Ascending aorta (tissue), 2 donors: ENCODE measurements at regions not wholly inside any gene's neighbourhood (a gene's known extent, or its start where the extent isn't known, plus 50 kb on each side); places are given as distances from the start of the nearest gene placed in this dataset.

Source experiments
- DNase-seq, 2 donors: peaks; one replicate each; pipeline ENCODE4 v3.0.0-alpha.2; 2019; ENCODE audit warnings: low spot score in 2 of 2
- H3K27ac ChIP-seq, 2 donors: fragments of 200-600 bp; sonication (generic); one replicate each; pipeline ENCODE4 v1.5.1; 2016 to 2017; ENCODE audit warnings: mild to moderate bottlenecking in 1 of 2
- H3K27me3 ChIP-seq: fragments of 200-600 bp; sonication (generic); one replicate; pipeline ENCODE4 v1.5.1; 2017
- H3K36me3 ChIP-seq, 2 donors: fragments of 200-600 bp; sonication (generic); one replicate each; pipeline ENCODE4 v1.5.1; 2016
- H3K4me1 ChIP-seq, 2 donors: fragments of 200-600 bp; sonication (generic); one replicate each; pipeline ENCODE4 v1.5.1; 2016 to 2017; ENCODE audit warnings: mild to moderate bottlenecking in 1 of 2
- H3K4me3 ChIP-seq, 2 donors: fragments of 200-600 bp; sonication (generic); one replicate each; pipeline ENCODE4 v1.5.1; 2016 to 2017; ENCODE audit warnings: mild to moderate bottlenecking in 1 of 2
- H3K9me3 ChIP-seq, 2 donors: fragments of 200-600 bp; sonication (generic); one replicate each; pipeline ENCODE4 v1.5.1; 2016
- CTCF ChIP-seq, 3 experiments: fragments of 200-600 bp in 2 of 3; fragments of 450-650 bp in 1 of 3; sonication (generic) in 2 of 3; IDR thresholded peaks; one replicate each; pipeline ENCODE4 v1.5.1; 2016 to 2019; ENCODE audit warnings: antibody characterized with exemption in 3 of 3, mild to moderate bottlenecking in 1 of 3, moderate library complexity in 1 of 3
- intact Hi-C: fragments of 100-400 bp; cut with DNase I; formaldehyde crosslinking; loops from one replicate; pipeline ENCODE4 v1.15.1; 2023

DNA sequence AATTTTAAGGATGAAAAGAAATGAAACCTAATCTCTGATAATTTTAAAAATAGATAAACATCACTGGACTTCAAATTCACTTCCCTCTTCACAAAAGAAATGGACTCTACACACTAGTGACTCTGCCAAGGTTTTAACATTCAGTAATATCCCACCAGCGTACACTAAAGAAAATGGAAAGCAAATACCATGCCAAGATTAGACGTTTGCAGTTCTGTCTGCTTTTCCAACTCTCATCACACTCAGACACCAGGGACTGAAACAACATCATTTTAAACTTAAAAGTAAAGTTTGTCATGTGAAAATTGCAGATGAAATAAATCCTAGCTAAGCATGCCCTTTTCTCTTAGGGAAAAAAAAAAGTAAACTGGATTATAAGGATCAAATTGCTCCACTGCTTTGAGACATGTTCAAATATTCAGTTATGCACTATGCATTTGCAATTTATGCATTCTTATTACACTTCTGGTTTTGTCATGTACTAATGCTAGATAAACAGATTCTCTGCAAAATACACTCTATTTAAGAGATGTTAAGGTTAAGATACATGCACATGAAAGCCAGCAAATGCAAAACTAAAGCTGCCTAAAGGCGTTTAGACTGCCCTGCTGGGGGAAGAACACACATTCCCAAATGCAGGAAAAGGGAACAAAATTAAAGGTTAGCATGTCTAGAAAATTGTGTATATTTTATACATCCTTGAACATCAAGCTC is 534.4 kb upstream of the EPHA5 start:
- no peak overlapping the region for H3K27ac ChIP-seq
- no peak for DNase-seq
- no peaks in the 10 kb centered on the region for H3K27me3 ChIP-seq
- no peaks in the 10 kb centered on the region for H3K4me1 ChIP-seq
- no peaks in the 10 kb centered on the region for H3K9me3 ChIP-seq
- intact Hi-C loops, result no loop called here
- TF ChIP-seq CTCF (IDR thresholded peaks at IDR 0.05), result no peak
- no peak overlapping the region for H3K4me3 ChIP-seq
- H3K36me3 ChIP-seq, result no peaks in the 10 kb centered on the region

- intact Hi-C loops, result no loop called here
- DNase-seq, result no peak
- Histone ChIP-seq H3K27ac (no peak overlapping the region), H3K4me3 (no peak overlapping the region), H3K27me3 (no peaks in the 10 kb centered on the region), H3K36me3 (no peaks in the 10 kb centered on the region), H3K4me1 (no peaks in the 10 kb centered on the region), H3K9me3 (no peaks in the 10 kb centered on the region)
- no peak for TF ChIP-seq CTCF (IDR thresholded peaks at IDR 0.05)
These were observed 532.6 kb upstream of the EPHA5 start for GRCh38 chr4:66202870-66203269.

GRCh38 chr4:66197451-66197850 is 527.2 kb upstream of the EPHA5 start:
- H3K36me3 ChIP-seq, result no peaks in the 10 kb centered on the region
- intact Hi-C loops, result no loop called here

GRCh38 chr4:66193487-66193886 is 523.2 kb upstream of the EPHA5 start:
- DNase-seq, result no peak
- Histone ChIP-seq H3K27ac (no peak overlapping the region), H3K4me3 (no peak overlapping the region), H3K9me3 (no peaks in the 10 kb centered on the region), H3K4me1 (no peaks in the 10 kb centered on the region), H3K36me3 (no peaks in the 10 kb centered on the region), H3K27me3 (no peaks in the 10 kb centered on the region)
- TF ChIP-seq CTCF (IDR thresholded peaks at IDR 0.05), result no peak
- intact Hi-C loops, result no loop called here

More at GRCh38 chr4:66197451-66197850, 527.2 kb upstream of the EPHA5 start:
- DNase-seq, result no peak
- Histone ChIP-seq H3K27ac (no peak overlapping the region), H3K9me3 (no peaks in the 10 kb centered on the region), H3K27me3 (no peaks in the 10 kb centered on the region), H3K4me1 (no peaks in the 10 kb centered on the region), H3K4me3 (no peak overlapping the region)
- TF ChIP-seq CTCF (IDR thresholded peaks at IDR 0.05), result no peak

- no peak for DNase-seq
- Histone ChIP-seq H3K27me3 (no peaks in the 10 kb centered on the region), H3K9me3 (no peaks in the 10 kb centered on the region), H3K27ac (no peak overlapping the region), H3K4me3 (no peak overlapping the region), H3K4me1 (no peaks in the 10 kb centered on the region), H3K36me3 (no peaks in the 10 kb centered on the region)
- TF ChIP-seq CTCF (IDR thresholded peaks at IDR 0.05), result no peak
- intact Hi-C loops, result no loop called here
These were observed 517.0 kb upstream of the EPHA5 start for GRCh38 chr4:66187175-66187720.
